ENCODE measurements at regions not wholly inside any gene's neighbourhood (a gene's known extent, or its start where the extent isn't known, plus 50 kb on each side); places are given as distances from the start of the nearest gene placed in this dataset.

- TF ChIP-seq POLR2AphosphoS5 (IDR thresholded peaks at IDR 0.05; ENCODE audit: low read depth, low read length) (no peak), SIN3A (IDR thresholded peaks at IDR 0.05; ENCODE audit: borderline replicate concordance, insufficient read depth, low read length) (no peak), TAF1 (IDR thresholded peaks at IDR 0.05; ENCODE audit: borderline replicate concordance, insufficient read depth, low read length) (no peak)
Measured at GRCh38 chr4:112982680-112983079, 66.8 kb upstream of the ANK2 start.

GRCh38 chr4:112994732-112995464 lies 54.6 kb upstream of the ANK2 start:
- TF ChIP-seq REST (IDR thresholded peaks at IDR 0.05; ENCODE audit: insufficient read depth in 1 of 2, low read depth in 2 of 2, low read length in 2 of 2) (no peak), SIN3A (IDR thresholded peaks at IDR 0.05; ENCODE audit: borderline replicate concordance, insufficient read depth, low read length) (no peak), TAF1 (IDR thresholded peaks at IDR 0.05; ENCODE audit: borderline replicate concordance, insufficient read depth, low read length) (no peak), FOXP2 (optimal IDR thresholded peaks at IDR 0.05; ENCODE audit: borderline replicate concordance, extremely low read depth, extremely low read length, insufficient read depth) (no peak), POLR2AphosphoS5 (IDR thresholded peaks at IDR 0.05; ENCODE audit: low read depth, low read length) (no peak)

Data from PFSK-1 (cell line).